GM18868 (cell line): ENCODE measurements at regions not wholly inside any gene's neighbourhood (a gene's known extent, or its start where the extent isn't known, plus 50 kb on each side); places are given as distances from the start of the nearest gene placed in this dataset.

Experiments
- ATAC-seq: cut with Tn5 transposase; IDR thresholded peaks from one replicate; pipeline ENCODE4 v1.9.1; 2021; ENCODE audit warnings: mild to moderate bottlenecking, moderate library complexity; ENCODE audit not compliant: unreplicated experiment

DNA sequence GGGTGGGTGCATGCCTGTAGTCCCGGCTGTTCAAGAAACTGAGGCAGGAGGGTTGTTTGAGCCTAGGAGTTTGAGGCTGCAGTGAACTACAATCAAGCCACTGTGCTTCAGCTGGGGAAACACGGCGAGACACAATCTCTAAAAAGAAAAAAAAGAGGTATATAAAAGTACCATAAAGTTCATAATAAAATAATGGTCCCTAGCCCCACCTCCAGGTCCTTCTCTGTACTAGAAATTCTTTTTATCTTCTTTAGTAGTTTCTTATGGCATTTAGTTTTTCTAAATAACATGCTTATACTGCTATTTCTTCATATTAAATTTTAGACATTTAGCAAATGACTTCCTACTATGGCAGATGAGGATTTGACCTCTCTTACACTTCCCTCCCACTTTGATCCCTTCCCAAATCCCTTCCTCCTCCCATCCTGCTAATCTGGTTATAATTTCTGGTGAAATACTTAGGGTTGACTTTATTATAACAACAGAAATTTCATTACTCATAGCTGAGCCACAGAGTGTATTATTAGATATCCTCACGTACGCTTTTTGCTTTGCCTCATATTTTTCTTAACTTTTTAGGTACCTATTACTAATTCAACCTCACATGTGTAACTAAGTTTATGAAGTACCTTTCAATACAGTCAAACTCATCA lies 94.7 kb downstream of the SLC41A2 start:
- ATAC-seq, result no peak

DNA sequence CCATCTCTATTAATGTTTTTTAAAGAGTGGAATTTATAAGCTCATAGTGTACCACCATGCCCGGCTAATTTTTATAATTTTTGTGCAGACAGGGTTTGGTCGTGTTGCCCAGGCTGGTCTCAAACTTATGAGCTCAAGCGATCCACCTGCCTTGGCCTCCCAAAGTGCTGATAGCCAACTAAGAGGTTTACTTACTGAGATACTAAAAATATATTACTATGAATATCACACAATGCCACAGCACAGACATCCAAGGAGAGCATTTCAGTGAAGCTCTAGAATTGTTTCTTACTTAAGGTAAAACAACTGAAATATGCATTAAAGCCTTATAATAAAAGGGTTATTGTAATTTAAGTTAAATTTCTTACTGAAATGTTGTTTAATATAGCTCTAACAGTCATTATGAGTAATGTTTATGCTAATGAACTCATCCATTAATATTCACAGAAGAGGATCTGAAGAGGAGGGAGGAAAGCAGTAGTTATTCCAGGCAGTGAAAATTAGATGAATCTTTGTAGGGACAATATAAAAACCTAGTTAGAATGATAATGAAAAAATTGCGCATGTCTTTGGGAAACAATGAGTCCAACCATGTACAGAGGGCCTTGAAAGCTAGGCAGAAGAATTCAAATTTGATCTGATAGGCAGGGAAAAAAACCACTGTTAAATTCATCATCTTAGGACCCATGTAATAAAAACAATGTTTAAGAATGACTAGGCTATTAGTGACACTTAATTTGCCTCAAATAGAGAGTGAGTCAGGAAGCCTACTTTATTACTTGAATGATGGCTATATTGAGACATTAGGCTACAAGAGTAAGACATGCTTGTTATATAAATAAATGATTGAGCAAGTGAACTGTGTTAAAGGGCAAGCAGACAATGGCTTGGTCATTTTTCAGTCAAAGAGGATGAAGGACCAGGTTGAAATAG lies 99.2 kb downstream of the SLC41A2 start:
- ATAC-seq, result no peak

DNA sequence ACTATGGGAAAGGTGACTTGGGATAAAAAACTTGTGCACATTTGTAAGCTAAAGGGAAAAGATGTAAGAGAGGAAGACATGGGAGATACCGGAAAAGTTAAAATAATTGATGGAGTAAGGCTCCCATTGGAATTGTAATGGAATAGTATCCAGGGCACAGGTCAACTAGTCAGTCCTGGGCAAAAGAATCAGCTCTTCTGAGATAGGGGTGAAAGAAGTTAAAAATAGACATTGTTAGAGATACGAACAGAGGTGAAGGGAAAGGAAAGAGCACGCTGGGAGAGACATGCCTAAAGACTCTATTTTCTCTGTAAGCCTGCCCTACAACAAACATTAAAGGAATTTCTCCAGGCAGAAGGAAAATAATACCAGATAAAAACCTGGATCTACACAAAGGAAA lies 101.6 kb downstream of the SLC41A2 start:
- ATAC-seq, result no peak

DNA sequence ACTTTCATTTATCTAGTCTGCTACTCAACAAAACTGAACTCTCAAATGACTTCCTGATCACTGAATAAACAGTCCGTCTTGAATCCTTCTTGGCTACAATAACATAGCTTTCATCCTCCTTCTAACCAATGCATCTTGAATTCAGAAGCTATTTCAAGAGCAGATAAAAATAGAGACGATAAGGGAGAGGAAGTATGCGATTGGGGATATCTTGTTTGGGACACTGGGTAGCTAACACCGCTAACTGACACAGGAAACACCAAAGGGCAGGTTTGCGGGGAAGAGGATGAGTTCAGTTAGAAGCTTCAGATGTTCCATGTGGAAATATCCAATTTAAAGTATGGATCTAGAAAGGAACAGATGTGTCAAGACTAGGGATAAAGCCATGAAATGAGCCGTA lies 102.5 kb downstream of the SLC41A2 start:
- ATAC-seq, result no peak

DNA sequence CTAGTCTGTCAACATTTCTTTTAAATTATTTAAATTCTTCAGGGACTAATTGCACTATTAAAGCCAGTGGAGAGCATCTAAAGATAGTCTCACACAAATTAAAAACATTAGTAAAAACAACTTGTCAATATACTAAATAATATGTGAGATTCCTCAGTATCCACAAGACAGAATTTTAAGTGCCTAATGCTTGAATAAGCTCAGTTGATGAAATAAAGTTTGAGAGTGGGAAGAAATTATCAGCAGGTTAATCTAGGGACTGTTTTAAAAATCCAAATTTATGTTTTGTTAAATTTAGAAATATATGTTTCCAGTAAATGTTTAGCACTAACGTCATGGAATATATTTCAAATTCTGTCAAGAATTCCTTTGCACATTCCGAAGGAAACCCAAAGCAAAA lies 105.2 kb downstream of the SLC41A2 start:
- no peak for ATAC-seq

DNA sequence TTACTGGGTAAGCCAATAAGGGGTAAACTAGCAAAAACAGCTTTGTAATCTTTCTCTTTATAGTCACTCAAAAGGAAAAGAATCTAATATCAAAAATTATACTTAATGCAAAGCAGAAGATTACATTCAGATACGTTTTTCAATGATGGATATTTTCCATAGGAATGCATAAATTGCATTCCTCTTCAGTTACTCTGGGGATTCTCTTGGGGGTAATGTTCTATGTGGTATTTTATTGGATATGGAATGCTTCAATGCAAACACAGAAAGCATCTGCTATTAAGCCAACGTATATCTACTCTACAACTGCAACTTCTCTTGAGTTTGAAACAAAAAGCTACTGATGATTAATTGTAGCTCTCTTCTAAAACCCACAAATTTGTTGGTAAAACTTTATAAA lies 106.0 kb downstream of the SLC41A2 start:
- ATAC-seq, result no peak

DNA sequence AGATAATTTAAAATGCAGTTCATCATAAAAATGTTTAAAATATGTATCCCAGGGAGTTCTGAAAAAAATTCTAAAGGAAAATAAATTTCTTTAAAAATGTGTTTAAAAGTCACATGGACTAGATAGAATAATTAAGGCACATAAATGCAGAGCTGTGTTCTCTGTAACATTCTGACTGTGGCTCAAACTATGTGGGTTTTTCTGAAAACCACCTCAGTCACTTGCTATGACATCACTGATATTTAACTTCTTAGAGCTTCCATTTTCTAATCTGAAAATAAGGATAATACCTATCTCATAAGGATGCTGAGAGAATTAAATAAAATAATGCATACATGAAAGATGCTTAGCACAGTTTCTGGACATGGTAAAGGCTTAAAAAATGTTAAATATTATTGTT lies 107.3 kb downstream of the SLC41A2 start:
- no peak for ATAC-seq

DNA sequence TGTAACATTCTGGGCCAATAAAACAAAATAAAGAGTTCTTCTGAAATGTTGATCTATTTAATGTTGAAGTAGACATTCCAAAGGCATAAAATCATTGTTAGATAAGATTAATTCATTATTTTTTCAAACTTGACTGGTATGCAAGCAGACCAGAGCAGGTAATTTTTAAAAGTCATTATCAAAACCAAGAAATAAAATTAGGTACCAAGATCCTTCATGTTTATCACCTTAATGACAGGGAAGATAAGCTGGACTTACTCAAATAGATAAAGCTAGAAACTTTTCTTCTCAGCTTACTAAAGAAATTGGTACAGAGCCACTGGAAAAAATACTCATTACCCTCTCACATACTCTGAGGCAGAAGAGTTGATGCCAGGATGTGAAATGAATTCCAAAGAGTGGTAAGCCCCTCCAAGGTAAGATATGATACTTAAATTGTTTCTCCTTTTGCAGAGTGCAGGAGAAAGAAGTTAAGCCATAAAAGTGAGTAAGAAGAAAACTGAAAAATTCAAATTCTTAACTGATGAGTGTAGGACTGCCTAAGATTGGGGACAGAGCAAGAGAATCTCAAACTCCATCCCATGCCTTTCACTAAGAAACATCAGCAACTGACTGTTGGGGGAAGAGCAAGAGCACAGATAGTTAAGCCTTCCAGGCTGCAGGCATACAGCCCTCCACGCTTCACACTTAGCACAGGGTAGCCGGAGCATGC lies 111.9 kb downstream of the SLC41A2 start:
- ATAC-seq, result no peak

DNA sequence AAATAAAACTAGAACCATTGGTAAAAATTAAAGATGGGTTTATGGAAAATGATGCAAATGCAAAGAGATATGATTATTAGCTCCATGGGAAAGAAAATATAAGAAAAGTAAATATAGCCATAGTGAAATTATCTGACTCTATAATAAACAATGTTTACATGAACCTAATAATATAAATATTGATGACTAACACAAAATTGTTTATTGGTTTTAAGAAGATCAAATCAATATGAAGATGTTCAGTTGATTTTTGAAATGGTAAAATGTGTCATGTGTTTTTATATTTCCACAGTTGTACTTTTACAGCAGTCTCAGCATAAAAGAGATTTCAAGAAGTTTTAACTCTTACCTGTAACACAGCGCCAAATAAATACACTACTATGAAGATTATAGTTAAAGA lies 114.0 kb downstream of the SLC41A2 start:
- ATAC-seq, result no peak

DNA sequence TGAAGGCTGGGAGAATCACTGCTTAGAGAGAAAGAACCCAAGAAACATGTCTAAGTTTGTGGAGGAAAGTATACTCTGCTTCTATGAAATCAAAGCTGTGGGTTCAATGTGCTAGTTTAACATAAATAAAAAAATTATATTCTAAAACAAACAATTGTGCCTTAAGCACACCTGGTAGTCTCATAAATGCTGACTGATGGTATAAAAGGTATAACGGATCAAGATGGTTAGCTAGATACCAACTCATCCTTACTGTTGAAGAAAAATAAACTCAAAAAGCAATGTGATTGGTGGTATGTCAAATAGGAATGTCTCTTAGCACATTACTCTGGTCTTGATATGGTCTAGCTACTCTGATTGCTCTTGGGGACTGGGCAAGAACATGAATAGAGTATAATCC lies 117.8 kb downstream of the SLC41A2 start:
- no peak for ATAC-seq

DNA sequence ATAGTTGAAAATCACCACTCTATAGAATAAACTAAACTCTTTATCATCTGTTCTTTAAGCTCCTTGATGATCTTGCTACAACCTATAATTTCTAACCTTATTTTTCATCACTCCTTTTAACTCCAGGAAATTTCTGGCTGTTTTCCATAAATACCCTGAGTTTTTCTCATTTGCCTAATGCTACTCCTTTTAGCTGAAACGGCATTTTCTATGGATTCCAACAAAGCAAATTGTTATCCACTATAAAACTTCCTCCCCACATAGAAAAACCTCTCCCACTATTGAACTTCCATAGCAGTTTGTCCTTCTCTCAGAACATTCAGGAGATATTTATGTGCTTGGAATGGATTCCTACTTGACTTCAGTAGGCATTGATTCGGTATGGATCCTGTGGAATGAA lies 122.8 kb downstream of the SLC41A2 start:
- no peak for ATAC-seq

DNA sequence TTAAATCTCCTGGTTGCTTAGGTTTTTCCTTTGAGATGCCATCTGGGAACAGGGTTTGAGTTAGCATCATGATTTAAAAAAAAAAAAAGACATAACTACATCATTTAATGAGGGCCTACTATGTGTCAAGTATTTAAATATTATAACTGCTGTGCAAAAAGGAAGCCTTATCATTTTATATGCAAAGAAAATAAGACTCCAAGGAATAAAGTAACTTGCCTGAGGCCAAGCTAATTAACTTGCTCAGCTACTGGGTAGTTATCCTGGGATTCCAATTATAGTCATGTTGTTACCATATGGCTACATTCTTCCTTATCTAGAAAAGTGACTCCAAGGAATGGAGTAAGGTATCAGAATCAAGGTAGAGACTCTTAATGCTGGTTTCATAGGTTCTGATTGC lies 123.5 kb downstream of the SLC41A2 start:
- no peak for ATAC-seq

DNA sequence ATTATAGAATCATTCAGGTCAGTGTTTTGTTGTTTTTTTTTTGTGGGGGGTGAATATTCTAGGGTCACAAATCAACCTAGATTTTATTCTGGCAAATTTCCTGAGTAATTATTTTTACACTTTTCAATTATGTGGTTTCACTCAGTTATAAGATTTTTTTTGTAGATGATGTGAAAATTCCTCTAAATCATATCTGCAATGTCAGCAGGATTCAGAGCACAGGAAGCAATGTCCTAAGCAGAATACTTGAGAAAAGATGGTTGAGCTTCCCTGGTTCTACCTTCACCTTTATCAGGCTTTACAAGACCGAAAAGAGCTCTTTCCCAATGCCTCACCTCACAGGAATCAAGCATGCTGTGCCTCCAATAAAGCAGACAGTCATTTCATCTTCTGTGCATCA lies 124.3 kb downstream of the SLC41A2 start:
- ATAC-seq, result no peak

DNA sequence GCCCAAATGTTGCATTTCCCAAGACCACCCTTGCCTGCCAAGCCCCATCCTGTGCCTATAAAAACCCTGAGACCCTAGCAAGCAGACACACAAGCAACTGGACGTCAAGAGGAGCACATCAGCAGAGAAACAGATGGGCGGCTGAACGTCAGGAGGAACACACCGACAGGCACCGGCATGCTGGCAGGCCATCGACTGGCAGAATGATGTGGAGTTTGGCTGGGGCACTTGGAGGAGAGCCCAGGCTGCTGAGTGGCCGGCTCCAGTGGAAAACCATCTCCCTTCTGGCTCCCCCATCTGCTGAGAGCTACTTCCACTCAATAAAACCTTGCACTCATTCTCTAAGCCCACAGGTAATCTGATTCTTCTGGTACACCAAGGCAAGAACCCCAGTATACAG lies 130.1 kb downstream of the SLC41A2 start:
- no peak for ATAC-seq

DNA sequence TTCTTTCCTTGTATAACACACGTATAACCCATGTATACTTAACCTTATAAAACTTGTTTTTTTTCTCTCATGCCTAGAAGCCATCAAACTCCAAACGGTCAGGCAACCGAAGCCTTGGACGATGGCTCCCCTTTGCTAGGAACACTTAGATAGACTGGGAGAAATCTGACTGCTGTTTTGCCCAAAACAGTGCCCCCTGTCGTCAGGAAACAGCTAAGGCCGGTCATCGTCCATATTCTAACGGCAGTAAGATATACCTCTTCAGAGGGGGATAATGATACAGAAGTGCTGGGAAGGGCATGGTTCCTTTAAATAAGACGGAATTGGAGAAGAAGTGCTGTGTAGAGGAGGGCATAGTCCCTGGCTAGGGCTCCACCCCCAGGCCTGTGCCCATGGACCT lies 130.5 kb downstream of the SLC41A2 start:
- no peak for ATAC-seq

DNA sequence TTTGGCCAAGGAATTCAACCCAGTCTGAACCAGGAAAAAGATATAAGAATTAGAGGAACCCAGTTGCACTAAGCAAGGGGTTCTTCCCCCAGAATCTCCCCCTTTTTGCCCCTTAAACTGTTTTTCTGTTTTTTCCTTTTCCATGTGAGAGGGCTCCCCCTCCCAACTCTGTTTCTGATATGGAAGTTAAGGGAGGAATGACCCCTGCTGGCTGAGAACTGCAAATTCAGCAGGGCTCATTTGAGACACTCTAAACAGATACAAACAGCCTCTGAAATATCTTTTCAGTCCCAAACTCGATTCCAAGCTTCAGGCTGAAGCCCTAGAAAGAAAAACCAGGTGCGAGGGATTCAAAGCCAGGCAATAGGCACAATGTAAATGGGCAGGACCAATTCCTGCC lies 132.7 kb downstream of the SLC41A2 start:
- ATAC-seq, result no peak

DNA sequence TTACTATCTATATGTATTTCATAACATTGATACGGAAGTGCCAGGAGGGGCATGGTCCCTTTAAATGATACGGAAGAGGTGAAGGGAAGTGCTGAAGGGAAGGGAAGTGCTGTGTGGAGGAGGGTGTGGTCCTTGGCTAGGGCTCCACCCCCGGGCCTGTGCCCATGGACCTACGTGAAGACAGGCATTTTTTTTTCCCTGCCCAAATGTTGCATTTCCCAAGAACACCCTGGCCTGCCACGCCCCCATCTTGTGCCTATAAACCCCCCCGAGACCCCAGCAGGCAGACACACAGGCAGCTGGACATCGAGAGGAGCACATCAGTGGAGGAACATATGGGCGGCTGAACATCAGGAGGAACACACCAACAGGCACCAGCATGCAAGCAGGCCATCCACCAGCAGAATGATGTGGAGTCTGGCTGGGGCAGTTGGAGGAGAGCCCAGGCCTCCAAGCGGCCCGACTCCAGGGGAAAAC lies 134.1 kb downstream of the SLC41A2 start:
- ATAC-seq, result no peak

DNA sequence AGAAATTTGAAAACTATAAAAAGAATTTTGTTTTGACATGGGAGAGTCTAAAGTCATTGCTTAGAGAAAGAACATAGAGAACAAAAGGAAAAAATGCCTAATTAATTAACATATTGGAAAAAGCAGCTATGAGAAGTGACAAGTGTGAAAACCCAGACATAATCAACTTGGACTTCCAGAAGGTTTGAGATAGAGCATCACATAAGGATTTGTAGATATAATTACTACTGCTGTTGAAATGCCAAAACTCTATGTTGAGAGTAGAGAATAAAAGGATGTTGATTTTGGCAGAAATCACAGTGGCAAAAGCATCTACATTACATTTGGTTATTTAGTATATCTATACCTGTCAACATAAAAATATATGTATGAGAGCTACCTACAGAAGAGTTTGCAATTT lies 135.1 kb downstream of the SLC41A2 start:
- no peak for ATAC-seq

DNA sequence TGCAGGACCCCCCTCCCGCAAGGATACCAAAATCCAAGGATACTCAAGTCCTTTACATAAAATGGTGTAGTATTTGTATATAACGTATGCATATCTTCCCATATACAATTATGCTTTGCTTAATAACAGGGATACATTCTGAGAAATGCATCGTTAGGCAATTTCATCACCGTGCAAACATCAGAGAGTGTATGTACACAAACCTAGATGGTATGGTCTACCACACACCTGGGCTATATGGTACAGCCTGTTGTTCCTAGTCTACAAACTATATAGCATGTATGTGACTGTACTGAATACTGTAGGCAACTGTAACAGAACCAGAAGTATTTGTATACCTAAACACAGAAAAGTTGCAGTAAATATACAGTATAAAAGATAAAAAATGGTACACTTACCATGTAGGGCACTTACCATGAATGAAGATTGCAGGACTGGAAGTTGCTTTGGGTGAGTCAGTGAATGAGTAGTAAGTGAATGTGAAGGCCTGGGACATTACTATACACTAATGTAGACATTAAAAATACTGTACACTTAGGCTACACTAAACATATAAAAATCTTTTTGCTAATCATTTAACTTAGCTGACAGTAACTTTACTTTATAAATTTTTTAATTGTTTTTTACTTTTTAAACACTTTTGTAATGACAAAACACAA lies 141.1 kb downstream of the SLC41A2 start:
- ATAC-seq, result no peak

DNA sequence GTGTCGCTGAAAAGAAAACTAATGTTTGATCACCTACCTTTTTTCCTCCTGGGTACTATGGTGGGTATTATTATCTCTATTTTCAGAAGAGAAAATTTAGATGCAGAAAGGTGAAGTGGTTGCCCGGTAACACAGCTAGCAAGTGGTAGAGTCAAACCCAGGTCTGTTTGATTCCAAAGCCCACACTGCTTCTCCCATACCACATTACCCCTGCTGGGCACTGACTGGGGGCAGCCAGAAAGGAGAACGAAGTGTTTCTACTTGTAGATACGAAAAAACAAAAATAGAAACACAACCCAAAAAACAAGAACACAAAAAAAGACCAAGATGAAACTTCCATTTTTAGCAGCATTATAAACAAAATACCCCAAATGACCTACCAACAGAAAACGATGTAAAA lies 142.2 kb downstream of the SLC41A2 start:
- no peak for ATAC-seq

DNA sequence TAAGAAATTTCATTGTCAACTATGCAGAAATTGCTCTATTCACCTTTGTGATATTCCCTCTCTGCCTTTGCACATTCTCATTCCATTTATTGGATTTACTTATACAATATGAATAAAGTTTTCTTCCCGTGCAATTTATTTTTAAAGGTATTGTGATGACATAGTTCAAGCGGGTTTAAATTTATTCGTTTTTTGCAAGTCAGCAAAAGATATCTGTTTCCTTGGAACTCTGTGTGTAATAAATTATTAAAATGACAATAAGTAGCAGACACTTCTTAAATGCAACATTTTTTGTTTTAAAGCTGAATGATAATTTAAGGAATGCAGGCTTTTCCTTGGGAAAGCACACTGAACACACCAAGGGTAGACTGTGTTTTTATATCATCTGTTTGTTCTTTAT lies 143.1 kb downstream of the SLC41A2 start:
- no peak for ATAC-seq
